ENCODE measurements at regions not wholly inside any gene's neighbourhood (a gene's known extent, or its start where the extent isn't known, plus 50 kb on each side); places are given as distances from the start of the nearest gene placed in this dataset.

DNA sequence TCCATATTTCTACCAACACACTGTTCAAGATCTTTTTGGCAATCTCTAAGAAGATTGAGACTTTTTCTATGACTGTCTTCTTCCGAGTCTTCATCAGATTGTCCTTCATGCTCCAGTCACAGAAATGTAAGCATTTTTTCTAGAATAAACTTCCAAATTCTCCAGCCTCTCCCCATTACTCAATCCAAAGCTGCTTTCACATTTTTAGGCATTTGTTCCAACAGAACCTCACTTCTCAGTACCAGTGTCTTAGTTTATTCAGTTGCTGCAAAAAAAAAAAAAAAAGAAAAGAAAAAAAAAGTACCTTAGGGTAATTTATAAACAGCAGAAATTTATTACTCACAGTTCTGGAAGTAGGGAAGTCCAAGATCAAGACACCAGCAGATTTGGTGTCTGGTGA is 290.8 kb upstream of the NOVA1 start:
- no peak for TF ChIP-seq EZH2phosphoT487 (conservative IDR thresholded peaks at IDR 0.05; ENCODE audit: low read length)
- TF ChIP-seq, protein P1, sequence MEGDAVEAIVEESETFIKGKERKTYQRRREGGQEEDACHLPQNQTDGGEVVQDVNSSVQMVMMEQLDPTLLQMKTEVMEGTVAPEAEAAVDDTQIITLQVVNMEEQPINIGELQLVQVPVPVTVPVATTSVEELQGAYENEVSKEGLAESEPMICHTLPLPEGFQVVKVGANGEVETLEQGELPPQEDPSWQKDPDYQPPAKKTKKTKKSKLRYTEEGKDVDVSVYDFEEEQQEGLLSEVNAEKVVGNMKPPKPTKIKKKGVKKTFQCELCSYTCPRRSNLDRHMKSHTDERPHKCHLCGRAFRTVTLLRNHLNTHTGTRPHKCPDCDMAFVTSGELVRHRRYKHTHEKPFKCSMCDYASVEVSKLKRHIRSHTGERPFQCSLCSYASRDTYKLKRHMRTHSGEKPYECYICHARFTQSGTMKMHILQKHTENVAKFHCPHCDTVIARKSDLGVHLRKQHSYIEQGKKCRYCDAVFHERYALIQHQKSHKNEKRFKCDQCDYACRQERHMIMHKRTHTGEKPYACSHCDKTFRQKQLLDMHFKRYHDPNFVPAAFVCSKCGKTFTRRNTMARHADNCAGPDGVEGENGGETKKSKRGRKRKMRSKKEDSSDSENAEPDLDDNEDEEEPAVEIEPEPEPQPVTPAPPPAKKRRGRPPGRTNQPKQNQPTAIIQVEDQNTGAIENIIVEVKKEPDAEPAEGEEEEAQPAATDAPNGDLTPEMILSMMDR (IDR thresholded peaks at IDR 0.05; ENCODE audit: insufficient read depth, low read length, poor library complexity, severe bottlenecking), result no peak

Measured in SU-DHL-6 (cell line).